Upper lobe of right lung (tissue), 1 donor: ENCODE measurements at regions not wholly inside any gene's neighbourhood (a gene's known extent, or its start where the extent isn't known, plus 50 kb on each side); places are given as distances from the start of the nearest gene placed in this dataset.

Source experiments
- ATAC-seq: fragments of 200-7000 bp; cut with Tn5 transposase; one replicate; pipeline ENCODE4 v1.9.1; 2020; ENCODE audit warnings: mild to moderate bottlenecking, moderate library complexity
- DNase-seq: peaks from one replicate; pipeline ENCODE4 v3.0.0-alpha.2; 2020
- H3K27ac ChIP-seq: fragments of 200-600 bp; one replicate; pipeline ENCODE4 v1.8.0; 2022
- H3K27me3 ChIP-seq: fragments of 200-600 bp; one replicate; pipeline ENCODE4 v1.8.0; 2022; ENCODE audit warnings: mild to moderate bottlenecking
- H3K36me3 ChIP-seq: fragments of 200-600 bp; one replicate; pipeline ENCODE4 v1.8.0; 2022
- H3K4me1 ChIP-seq: fragments of 200-600 bp; one replicate; pipeline ENCODE4 v1.8.0; 2022
- H3K4me3 ChIP-seq: fragments of 200-600 bp; one replicate; pipeline ENCODE4 v1.8.0; 2022; ENCODE audit warnings: mild to moderate bottlenecking
- H3K9me3 ChIP-seq: fragments of 200-600 bp; one replicate; pipeline ENCODE4 v1.8.0; 2022
- CTCF ChIP-seq: fragments of 200-600 bp; IDR thresholded peaks from one replicate; pipeline ENCODE4 v1.8.0; 2022; ENCODE audit warnings: antibody characterized with exemption
- intact Hi-C: fragments of 100-400 bp; cut with DNase I; formaldehyde crosslinking; loops from one replicate; pipeline ENCODE4 v1.11.0; 2022
- donor health status: DM: no; HTN: yes; CAD: no; lungs with severe emphysema.

- Histone ChIP-seq H3K4me3 (no peak overlapping the region), H3K4me1 (no peaks in the 10 kb centered on the region), H3K27me3 (no peaks in the 10 kb centered on the region), H3K36me3 (no peaks in the 10 kb centered on the region), H3K9me3 (no peaks in the 10 kb centered on the region), H3K27ac (no peak overlapping the region)
- no peak for DNase-seq
- intact Hi-C loops: no loop called here
- no peak for TF ChIP-seq CTCF
- no peak for ATAC-seq
Observed at GRCh38 chr13:37383856-37384370, 214.7 kb downstream of the POSTN start.

DNA sequence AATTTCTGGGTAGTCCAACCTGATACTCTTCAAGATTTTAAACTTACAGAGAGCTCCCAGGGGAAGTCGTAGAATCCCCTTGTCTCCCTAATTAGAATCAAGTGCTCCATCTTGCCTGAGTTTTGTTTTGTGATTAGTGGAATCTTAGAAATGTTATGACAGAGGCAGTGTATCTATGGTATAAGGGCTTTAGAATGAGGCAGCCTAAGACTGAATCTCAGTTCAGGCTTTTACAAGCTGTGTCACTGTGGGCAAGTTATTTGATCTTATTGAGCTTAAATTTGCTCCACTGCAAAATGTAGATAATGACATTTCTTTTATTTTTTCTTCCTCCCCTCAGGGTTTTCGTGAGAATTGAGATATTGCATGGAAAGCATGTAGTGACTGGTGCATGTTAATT, 215.5 kb downstream of the POSTN start:
- H3K27ac ChIP-seq: no peak overlapping the region
- H3K4me3 ChIP-seq: no peak overlapping the region
- DNase-seq: no peak
- H3K27me3 ChIP-seq: no peaks in the 10 kb centered on the region
- H3K9me3 ChIP-seq: no peaks in the 10 kb centered on the region
- no peaks in the 10 kb centered on the region for H3K36me3 ChIP-seq
- H3K4me1 ChIP-seq: no peaks in the 10 kb centered on the region
- ATAC-seq: no peak
- intact Hi-C loops: no loop called here
- TF ChIP-seq CTCF: no peak

GRCh38 chr13:37382146-37382545, 216.4 kb downstream of the POSTN start:
- no peak for ATAC-seq
- H3K27ac ChIP-seq: no peak overlapping the region
- no peaks in the 10 kb centered on the region for H3K36me3 ChIP-seq
- H3K4me1 ChIP-seq: no peaks in the 10 kb centered on the region
- no peak for DNase-seq
- no peak overlapping the region for H3K4me3 ChIP-seq
- intact Hi-C loops: no loop called here
- no peaks in the 10 kb centered on the region for H3K9me3 ChIP-seq
- H3K27me3 ChIP-seq: no peaks in the 10 kb centered on the region
- TF ChIP-seq CTCF: no peak

DNA sequence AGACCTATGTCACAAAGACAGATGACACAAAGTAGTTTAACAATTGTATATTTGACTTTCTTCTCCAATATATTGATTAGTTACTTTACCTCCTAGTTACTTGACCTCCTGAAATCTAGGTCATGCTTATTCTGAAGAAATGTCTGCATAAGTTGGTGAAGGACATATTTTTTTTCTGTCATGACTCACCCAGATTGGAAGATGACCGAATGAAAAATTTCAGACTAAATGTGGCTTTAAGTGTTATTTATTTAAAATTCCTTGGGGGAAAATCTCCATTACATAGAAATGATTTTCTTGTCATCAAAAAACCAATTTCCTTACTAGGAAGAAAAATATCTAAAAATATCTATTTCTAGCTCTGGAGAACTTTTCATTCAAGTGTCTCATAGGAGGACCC, 217.1 kb downstream of the POSTN start:
- ATAC-seq: no peak
- Histone ChIP-seq H3K27ac (no peak overlapping the region), H3K36me3 (no peaks in the 10 kb centered on the region), H3K9me3 (no peaks in the 10 kb centered on the region), H3K4me1 (no peaks in the 10 kb centered on the region), H3K27me3 (no peaks in the 10 kb centered on the region), H3K4me3 (no peak overlapping the region)
- intact Hi-C loops: no loop called here
- no peak for TF ChIP-seq CTCF
- no peak for DNase-seq

DNA sequence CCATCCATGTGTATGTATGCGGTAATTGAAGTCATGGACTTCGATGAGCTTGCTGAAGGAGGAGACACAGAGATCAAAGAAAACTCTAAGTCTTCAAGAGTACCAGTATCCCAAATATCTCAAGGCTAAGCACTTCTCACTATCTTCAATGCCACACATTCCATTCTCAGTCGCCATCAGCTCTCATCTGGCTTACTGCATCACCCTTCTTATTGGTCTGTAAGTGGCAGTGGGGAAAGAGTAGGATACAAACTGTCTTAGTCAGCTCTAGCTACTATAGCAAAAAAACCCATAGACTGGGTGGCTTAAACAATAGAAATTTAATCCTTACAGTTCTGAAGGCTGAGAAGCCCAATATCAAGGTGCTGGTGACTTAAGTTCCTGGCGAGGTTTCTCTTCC, 218.7 kb downstream of the POSTN start:
- Histone ChIP-seq H3K27me3 (no peaks in the 10 kb centered on the region), H3K27ac (no peak overlapping the region), H3K9me3 (no peaks in the 10 kb centered on the region), H3K4me1 (no peaks in the 10 kb centered on the region), H3K36me3 (no peaks in the 10 kb centered on the region), H3K4me3 (no peak overlapping the region)
- no peak for TF ChIP-seq CTCF
- intact Hi-C loops: no loop called here
- DNase-seq (no peak), ATAC-seq (no peak)

- intact Hi-C loops: no loop called here
- no peak for ATAC-seq
- H3K27ac ChIP-seq: no peak overlapping the region
- TF ChIP-seq CTCF: no peak
- H3K4me1 ChIP-seq: no peaks in the 10 kb centered on the region
- H3K27me3 ChIP-seq: no peaks in the 10 kb centered on the region
- no peaks in the 10 kb centered on the region for H3K36me3 ChIP-seq
- no peak for DNase-seq
- no peaks in the 10 kb centered on the region for H3K9me3 ChIP-seq
- H3K4me3 ChIP-seq: no peak overlapping the region
Observed at GRCh38 chr13:37375724-37376123, 222.8 kb downstream of the POSTN start.
